Central memory CD8-positive, alpha-beta T cell (primary cell): ENCODE measurements at regions not wholly inside any gene's neighbourhood (a gene's known extent, or its start where the extent isn't known, plus 50 kb on each side); places are given as distances from the start of the nearest gene placed in this dataset.

ENCODE experiments used
- ATAC-seq: fragments of 150-1000 bp; cut with Tn5 transposase; replicated peaks from 2 replicates; pipeline ENCODE4 v1.10.0; 2022; ENCODE audit warnings: mild to moderate bottlenecking, moderate FRiP score, moderate number of reproducible peaks; ENCODE audit not compliant: poor library complexity, severe bottlenecking; ENCODE audit errors: extremely low read depth
- DNase-seq, 2 donors: peaks; one replicate each; pipeline ENCODE4 v3.0.0; 2021; ENCODE audit warnings: low spot score in 2 of 2
- H3K27ac Mint-ChIP-seq: one replicate; pipeline ENCODE4 v1.8.0; 2022; ENCODE audit warnings: low read depth, mild to moderate bottlenecking, moderate library complexity, mixed read lengths
- H3K27me3 Mint-ChIP-seq: one replicate; pipeline ENCODE4 v1.8.0; 2022; ENCODE audit warnings: mixed read lengths
- H3K36me3 Mint-ChIP-seq: one replicate; pipeline ENCODE4 v1.8.0; 2022; ENCODE audit warnings: mild to moderate bottlenecking, moderate library complexity, mixed read lengths; ENCODE audit not compliant: insufficient read depth
- H3K4me1 Mint-ChIP-seq: one replicate; pipeline ENCODE4 v1.8.0; 2022; ENCODE audit warnings: mixed read lengths
- H3K4me3 Mint-ChIP-seq: one replicate; pipeline ENCODE4 v1.8.0; 2022; ENCODE audit warnings: mild to moderate bottlenecking, moderate library complexity, mixed read lengths
- H3K9me3 Mint-ChIP-seq: one replicate; pipeline ENCODE4 v1.8.0; 2022; ENCODE audit warnings: mixed read lengths

DNA sequence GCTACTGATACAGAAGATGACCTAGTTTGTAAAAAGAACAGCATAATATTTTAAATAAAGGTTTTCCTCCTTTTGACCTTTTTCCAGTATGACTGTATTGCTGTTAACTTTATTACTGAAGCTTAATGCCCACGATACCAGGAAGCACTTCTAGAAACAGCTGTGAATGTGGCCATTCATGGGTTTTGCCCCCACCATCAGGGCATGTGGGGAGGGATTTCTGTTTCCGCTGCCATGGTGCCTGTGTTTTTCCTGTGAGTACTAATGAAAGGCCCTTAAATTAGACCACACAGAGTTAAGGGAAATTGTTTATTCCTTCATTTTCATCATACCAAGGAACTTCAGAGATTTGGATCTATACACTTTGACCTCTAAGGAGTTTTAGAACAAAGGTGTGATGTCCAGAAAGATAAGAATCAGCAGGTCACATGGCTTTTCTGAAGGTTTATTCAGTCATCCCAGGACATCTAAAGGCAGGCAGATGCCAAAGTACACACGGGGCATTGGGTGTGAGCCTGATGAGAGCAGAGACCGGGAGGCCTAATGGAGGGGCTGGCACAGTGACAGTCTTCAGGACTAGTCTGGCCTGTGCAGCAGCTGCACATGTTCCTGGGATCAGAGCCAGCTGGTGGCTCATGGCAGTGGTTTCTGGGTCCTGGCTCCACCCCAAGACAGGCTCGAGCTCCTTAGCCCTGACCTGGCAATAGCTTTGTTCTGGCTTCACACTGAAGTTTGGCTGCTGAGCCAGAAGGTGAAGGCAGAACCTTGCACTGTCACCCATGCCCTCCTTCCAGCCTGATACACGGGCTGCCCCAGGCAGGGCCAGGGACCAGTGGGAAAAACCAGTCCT lies 190.9 kb downstream of the REEP3 start:
- Mint-ChIP-seq H3K27me3 (no peaks in the 10 kb centered on the region), H3K27ac (no peak overlapping the region), H3K9me3 (no peaks in the 10 kb centered on the region), H3K4me3 (no peak overlapping the region), H3K4me1 (no peaks in the 10 kb centered on the region), H3K36me3 (no peaks in the 10 kb centered on the region)
- DNase-seq, result no peak
- no peak for ATAC-seq

DNA sequence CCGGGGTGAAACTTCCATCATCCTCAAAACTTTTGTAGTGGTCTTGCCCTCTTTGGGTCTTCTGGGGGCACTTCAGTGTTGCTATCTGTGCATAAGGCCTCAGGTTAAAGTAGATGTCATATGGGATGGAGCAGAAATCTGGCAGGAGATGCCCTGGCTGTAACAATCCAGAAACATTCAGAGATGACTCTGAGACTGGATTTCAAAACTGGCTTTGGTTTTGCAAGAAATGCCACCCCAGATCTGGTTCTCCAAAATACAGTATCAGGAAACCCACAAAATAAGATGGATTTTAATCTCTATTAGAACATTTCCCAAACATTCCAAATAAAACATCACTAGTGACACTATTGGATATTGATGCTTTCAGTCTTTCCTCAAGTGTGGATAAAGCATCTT lies 191.5 kb downstream of the REEP3 start:
- ATAC-seq, result no peak
- H3K36me3 Mint-ChIP-seq, result no peaks in the 10 kb centered on the region
- no peak for DNase-seq
- H3K4me3 Mint-ChIP-seq, result no peak overlapping the region
- H3K9me3 Mint-ChIP-seq, result no peaks in the 10 kb centered on the region
- no peaks in the 10 kb centered on the region for H3K4me1 Mint-ChIP-seq
- no peak overlapping the region for H3K27ac Mint-ChIP-seq
- no peaks in the 10 kb centered on the region for H3K27me3 Mint-ChIP-seq

DNA sequence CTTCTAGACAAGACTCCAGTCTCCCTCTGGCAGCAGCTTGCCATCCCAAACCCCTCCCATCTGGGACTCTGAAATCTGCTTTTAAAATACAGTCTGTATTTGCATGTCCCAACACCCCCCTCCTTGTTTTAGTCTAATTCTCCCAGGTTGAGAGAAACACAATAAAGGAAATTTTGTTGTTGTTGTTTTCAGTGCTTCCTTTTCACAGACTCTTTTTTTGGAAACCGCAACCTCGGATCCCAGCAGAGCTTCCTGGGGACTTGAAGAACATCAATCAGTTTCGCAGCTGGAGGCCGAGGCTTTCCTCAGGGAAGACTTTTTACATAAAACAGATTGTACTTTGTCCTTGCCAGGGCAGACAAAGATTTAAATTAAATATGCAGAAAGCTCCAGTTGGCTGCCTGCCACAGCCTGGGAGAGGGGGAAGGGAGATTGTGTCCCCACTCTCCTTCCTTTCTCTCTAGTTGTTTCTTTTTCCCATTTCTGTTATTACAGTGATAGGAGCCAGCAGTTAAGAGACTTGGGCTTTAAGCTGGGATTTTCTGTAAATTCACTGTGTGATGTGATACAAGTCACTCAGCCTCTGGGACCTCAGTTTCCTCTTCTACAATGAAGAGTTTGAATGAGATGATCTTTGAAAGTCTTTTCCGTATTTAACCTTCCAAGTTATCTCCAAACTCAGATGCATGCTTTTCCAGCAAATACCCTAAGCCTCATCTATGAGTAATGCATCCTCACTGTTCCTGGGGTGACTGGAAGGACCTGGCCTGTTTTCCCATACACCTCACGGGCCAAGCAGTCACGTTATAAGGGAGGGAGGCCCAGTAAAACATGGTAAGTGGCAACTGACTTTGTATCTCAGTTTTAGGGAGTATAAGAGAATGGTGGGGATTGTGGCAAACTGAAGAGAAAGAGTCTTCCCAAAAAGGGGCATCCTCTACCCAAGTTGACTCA lies 192.3 kb downstream of the REEP3 start:
- H3K27ac Mint-ChIP-seq, result no peak overlapping the region
- ATAC-seq (no peak), DNase-seq (no peak)
- no peak overlapping the region for H3K4me3 Mint-ChIP-seq
- no peaks in the 10 kb centered on the region for H3K36me3 Mint-ChIP-seq
- no peaks in the 10 kb centered on the region for H3K27me3 Mint-ChIP-seq
- no peaks in the 10 kb centered on the region for H3K4me1 Mint-ChIP-seq
- no peaks in the 10 kb centered on the region for H3K9me3 Mint-ChIP-seq

DNA sequence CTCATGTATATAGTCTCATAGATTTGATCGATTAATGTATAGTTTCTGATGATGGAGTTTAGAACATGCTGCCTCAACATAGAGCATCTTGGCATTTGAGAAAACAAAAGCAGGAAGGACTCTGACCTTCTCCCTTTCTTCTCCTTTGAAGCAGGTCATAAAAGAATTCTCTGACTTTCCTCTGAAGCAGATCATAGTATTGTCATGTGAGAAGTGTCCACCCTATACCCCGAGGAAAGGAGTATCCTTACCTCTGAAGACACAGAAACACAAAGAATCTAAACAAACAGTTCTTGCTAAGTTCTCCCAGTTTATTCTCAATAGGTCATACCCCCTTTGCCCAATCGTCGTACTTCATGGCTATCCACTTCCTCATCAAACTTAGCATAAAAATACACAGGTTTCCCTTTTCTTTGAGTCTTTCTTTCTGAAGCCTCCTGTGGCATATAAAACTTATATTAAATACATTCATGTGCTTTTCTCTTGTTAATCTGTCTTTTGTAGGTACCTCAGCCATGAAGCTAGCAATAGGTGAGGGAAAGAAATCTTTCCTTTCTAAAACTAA lies 194.9 kb downstream of the REEP3 start:
- Mint-ChIP-seq H3K36me3 (no peaks in the 10 kb centered on the region), H3K27ac (no peak overlapping the region), H3K27me3 (no peaks in the 10 kb centered on the region), H3K4me3 (no peak overlapping the region), H3K9me3 (no peaks in the 10 kb centered on the region), H3K4me1 (peaks cover 8% of the 10 kb centered on the region)
- no peak for ATAC-seq
- DNase-seq, result no peak

DNA sequence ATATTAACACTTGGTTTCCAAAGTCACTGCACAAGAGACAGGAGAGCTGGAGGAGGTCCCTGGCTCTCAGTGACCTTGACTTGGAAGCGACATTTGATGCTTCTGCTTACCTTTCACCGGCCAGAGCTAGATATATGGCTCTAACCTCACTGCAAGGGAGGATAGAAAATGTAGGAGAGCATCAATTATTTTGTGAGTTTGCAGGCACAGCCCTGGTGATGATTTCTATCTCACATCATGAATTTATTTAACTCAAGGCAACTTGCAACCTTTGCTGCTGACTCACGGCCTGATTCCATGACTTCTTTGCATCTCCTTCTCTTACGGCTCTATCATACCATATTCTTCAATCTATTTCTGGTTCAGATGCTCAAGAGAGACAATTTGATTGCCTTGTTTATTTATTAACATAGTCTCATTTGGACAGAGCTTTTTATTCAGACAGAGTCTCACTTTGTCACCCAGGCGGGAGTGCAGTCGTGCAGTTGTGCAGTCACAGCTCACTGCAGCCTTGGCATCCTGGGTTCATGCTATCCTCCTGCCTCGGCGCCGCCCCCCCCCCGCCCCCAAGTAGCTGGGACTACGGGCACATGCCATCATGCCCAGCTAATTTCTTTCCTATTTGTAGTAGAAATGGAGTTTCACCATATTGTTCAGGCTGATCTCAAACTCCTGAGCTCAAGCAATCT lies 196.0 kb downstream of the REEP3 start:
- no peak overlapping the region for H3K27ac Mint-ChIP-seq
- no peaks in the 10 kb centered on the region for H3K27me3 Mint-ChIP-seq
- H3K36me3 Mint-ChIP-seq, result no peaks in the 10 kb centered on the region
- DNase-seq (no peak), ATAC-seq (no peak)
- H3K4me3 Mint-ChIP-seq, result no peak overlapping the region
- H3K9me3 Mint-ChIP-seq, result no peaks in the 10 kb centered on the region
- peaks cover 8% of the 10 kb centered on the region for H3K4me1 Mint-ChIP-seq

DNA sequence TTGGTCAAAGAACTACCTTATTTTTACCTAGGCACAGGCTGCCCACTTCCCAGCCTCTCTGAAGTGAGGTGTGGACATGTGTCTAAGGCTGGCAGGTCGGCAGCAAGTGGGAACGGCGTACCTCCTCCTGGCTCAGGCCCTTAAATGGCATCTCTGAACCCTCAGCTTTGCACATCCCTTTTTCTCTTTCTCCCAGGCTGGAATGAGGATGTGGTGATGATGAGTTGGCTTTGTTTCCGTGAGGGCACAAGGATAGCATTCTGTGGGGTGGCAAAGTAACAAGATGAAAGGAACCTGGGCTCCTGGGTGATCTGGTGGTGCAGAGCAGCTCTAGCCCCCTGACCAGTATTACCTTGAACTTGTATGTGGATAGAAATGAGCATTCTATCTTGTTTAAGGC lies 196.8 kb downstream of the REEP3 start:
- Mint-ChIP-seq H3K4me3 (no peak overlapping the region), H3K27ac (no peak overlapping the region), H3K36me3 (no peaks in the 10 kb centered on the region), H3K4me1 (peaks cover 8% of the 10 kb centered on the region), H3K9me3 (no peaks in the 10 kb centered on the region), H3K27me3 (peaks cover under 1% of the 10 kb centered on the region)
- DNase-seq, result no peak
- ATAC-seq, result no peak

DNA sequence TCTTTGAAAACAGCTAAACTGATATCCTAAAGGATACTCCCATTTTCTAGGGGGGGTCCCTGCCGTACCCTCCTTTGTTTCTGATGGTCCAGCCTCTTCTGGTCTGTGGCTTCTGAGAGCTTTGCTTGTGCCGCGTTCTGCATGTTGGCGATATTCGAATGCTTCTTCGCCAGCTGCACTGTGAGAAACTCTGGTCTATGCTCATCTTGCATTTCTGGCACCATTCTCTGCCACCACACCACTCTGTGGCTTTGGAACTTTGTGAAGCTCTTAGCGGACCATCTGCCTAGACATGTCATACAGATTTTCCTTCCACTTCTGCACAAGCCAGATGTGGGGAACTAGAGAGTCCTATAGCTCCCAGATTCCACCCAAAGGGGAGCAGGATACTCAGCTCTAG lies 197.2 kb downstream of the REEP3 start:
- Mint-ChIP-seq H3K9me3 (no peaks in the 10 kb centered on the region), H3K36me3 (no peaks in the 10 kb centered on the region), H3K4me1 (peaks cover 8% of the 10 kb centered on the region), H3K27ac (no peak overlapping the region), H3K27me3 (peaks cover 4% of the 10 kb centered on the region), H3K4me3 (no peak overlapping the region)
- DNase-seq (no peak), ATAC-seq (no peak)

DNA sequence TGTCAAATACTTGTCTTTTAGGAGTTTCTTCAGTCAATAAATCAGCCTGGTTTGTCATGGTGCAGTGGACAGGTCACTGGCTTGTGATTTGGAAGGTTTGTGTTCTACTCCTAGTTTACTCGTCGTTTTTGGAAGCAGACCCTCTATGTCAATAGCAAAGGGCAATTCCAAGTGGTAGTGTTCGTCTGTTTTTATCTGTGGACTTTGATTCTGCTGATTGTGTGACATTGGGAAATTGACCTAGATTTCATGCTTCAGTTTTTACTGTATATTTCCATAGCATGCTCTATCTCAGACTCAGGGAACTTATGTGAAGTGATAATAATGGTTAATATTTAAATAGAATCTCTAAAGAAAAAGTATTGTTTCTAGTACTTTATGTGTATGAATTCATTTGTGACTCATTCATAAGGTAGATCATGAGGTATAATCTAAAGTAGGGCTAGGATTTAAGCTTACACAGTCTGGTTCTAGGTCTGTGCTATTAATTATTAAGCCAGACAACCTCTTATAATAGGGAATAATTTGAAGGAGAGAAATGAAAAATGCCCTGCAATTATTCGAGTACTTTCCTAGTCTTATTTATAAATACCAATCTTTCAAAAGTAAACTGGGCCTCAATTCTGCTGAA lies 198.1 kb downstream of the REEP3 start:
- ATAC-seq, result no peak
- H3K4me3 Mint-ChIP-seq, result no peak overlapping the region
- no peak overlapping the region for H3K27ac Mint-ChIP-seq
- H3K4me1 Mint-ChIP-seq, result peaks cover 8% of the 10 kb centered on the region
- no peak for DNase-seq
- H3K27me3 Mint-ChIP-seq, result peaks cover 13% of the 10 kb centered on the region
- H3K36me3 Mint-ChIP-seq, result no peaks in the 10 kb centered on the region
- no peaks in the 10 kb centered on the region for H3K9me3 Mint-ChIP-seq

DNA sequence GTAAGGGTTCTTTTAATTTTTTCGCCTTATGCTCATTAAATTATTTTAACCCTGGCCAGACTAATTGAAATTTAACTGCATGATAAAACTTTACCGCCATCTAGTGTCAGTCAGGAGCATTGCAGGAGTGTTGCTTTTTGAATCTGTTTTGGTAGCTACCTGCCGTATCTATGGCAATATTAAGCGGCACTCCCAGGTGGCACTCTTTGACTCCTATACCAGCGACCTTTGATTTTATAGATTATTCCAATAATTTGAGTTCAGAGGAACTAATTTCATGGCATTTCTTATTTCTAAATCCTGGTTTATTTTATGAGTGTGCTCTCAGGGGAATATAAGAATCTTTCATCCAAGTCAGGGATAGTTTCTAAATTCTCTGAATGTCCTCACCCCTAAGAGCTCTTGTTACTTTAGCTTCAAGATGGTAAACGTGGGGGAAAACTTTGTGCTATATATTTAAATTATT lies 198.9 kb downstream of the REEP3 start:
- no peak overlapping the region for H3K27ac Mint-ChIP-seq
- ATAC-seq (peak; percentile 64), DNase-seq (peak in 1 of 2 donors; percentile 36)

DNA sequence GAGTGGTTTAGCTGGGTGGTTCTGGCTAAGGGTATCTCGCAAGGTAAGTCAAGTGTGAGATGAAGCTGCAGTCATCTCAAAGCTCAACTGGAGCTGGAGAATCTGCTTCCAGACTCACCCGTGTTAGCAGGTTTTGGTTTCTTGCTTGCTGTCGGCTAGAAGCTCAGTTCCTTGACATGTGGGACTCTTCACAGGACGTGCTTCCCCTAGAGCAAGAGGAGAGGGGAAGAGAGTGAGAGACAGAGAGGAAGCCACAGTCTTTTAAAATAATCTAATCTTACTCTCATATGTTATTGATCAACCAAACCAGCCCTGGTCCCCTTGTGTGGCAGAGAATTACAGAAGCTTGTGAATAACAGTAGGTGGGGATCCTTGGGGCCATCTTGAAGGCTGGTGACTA lies 199.5 kb downstream of the REEP3 start:
- DNase-seq, result no peak
- Mint-ChIP-seq H3K4me3 (no peak overlapping the region), H3K27ac (peak overlapping the region; percentile 55), H3K9me3 (no peaks in the 10 kb centered on the region), H3K36me3 (no peaks in the 10 kb centered on the region), H3K27me3 (peaks cover 26% of the 10 kb centered on the region), H3K4me1 (peaks cover 8% of the 10 kb centered on the region)
- peak; percentile 72 for ATAC-seq

More for the DNA sequence above, 198.9 kb downstream of the REEP3 start:
- Mint-ChIP-seq H3K4me3 (no peak overlapping the region), H3K36me3 (no peaks in the 10 kb centered on the region), H3K27me3 (peaks cover 20% of the 10 kb centered on the region), H3K9me3 (no peaks in the 10 kb centered on the region), H3K4me1 (peaks cover 8% of the 10 kb centered on the region)

DNA sequence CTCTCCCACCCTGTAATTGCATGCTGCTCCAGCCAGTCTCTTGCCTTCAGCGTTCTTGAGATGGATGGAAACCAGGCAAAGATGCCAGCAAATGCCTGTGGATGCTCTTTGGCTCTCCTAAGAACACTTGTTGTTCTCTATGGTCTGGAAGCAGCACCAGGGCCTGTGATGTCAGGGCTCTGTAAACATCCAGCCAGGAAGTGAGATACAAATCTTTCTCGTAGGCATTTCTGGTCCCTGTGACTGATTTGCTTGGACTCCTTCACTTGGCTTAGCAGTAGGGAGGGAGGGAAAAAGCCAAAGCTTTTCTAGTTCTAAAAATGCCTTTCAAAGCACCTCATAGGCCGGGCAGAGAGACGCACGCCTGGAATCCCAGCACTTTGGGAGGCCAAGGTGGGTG lies 201.3 kb downstream of the REEP3 start:
- no peak overlapping the region for H3K4me3 Mint-ChIP-seq
- no peaks in the 10 kb centered on the region for H3K9me3 Mint-ChIP-seq
- H3K4me1 Mint-ChIP-seq, result peaks cover 8% of the 10 kb centered on the region
- no peak for DNase-seq
- ATAC-seq, result no peak
- H3K27ac Mint-ChIP-seq, result no peak overlapping the region
- H3K27me3 Mint-ChIP-seq, result peaks cover 44% of the 10 kb centered on the region
- no peaks in the 10 kb centered on the region for H3K36me3 Mint-ChIP-seq

DNA sequence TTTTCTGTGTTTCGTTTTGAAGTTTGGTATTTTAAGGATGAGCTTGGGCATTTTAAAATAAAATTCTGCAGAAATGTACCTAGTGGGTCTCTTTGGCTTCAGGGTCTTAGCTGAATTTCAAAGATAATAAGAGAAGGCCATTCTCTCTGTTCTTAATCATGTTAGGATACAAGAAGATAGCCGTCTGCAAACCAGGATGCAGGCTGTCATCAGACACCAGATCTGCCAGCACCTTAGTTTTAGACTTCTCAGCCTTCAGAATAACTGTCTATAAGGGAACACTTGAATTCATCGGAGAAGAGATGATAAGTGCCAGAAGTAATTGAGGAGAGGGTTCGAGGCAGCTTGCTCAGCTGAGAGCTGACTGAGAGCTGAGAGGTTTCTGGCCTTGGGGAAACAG lies 202.1 kb downstream of the REEP3 start:
- Mint-ChIP-seq H3K4me1 (peaks cover 8% of the 10 kb centered on the region), H3K9me3 (no peaks in the 10 kb centered on the region), H3K27me3 (peaks cover 52% of the 10 kb centered on the region), H3K27ac (no peak overlapping the region), H3K36me3 (no peaks in the 10 kb centered on the region), H3K4me3 (no peak overlapping the region)
- ATAC-seq (no peak), DNase-seq (no peak)
